ENCODE measurements at regions not wholly inside any gene's neighbourhood (a gene's known extent, or its start where the extent isn't known, plus 50 kb on each side); places are given as distances from the start of the nearest gene placed in this dataset.

DNA sequence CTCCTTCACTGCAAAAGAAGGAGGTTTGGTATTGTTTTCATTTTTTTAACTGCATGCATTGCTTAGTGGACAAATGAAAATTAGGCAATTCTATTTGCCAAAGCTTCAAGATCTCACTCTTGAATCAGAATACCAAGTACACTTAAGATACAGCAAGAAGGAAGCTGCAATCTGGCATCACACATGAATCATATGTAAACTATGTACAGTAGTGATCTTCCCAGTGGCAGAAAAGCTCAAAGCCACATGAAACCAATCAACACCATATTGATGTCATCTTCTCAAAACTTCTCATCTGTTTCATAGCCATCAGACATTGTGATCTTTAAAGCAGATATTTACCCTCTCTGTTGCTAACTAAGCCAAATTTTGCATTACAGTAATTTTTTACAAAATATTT is 550.1 kb downstream of the LTN1 start:
- no peaks in the 10 kb centered on the region for H3K27me3 Mint-ChIP-seq
- H3K4me3 Mint-ChIP-seq = no peak overlapping the region
- H3K27ac Mint-ChIP-seq = no peak overlapping the region
- peaks cover 9% of the 10 kb centered on the region for H3K9me3 Mint-ChIP-seq
- no peaks in the 10 kb centered on the region for H3K4me1 Mint-ChIP-seq
- ATAC-seq = no peak
- H3K36me3 Mint-ChIP-seq = no peaks in the 10 kb centered on the region

GRCh38 chr21:28442085-28442484 is 550.6 kb downstream of the LTN1 start:
- H3K36me3 Mint-ChIP-seq = no peaks in the 10 kb centered on the region
- no peak overlapping the region for H3K27ac Mint-ChIP-seq
- H3K4me3 Mint-ChIP-seq = no peak overlapping the region
- H3K9me3 Mint-ChIP-seq = peaks cover 9% of the 10 kb centered on the region
- no peaks in the 10 kb centered on the region for H3K27me3 Mint-ChIP-seq
- no peaks in the 10 kb centered on the region for H3K4me1 Mint-ChIP-seq
- ATAC-seq = no peak

GRCh38 chr21:28439788-28440187 is 552.9 kb downstream of the LTN1 start:
- Mint-ChIP-seq H3K4me3 (no peak overlapping the region), H3K9me3 (peaks cover 3% of the 10 kb centered on the region), H3K4me1 (no peaks in the 10 kb centered on the region), H3K36me3 (no peaks in the 10 kb centered on the region), H3K27me3 (no peaks in the 10 kb centered on the region), H3K27ac (no peak overlapping the region)
- no peak for ATAC-seq

DNA sequence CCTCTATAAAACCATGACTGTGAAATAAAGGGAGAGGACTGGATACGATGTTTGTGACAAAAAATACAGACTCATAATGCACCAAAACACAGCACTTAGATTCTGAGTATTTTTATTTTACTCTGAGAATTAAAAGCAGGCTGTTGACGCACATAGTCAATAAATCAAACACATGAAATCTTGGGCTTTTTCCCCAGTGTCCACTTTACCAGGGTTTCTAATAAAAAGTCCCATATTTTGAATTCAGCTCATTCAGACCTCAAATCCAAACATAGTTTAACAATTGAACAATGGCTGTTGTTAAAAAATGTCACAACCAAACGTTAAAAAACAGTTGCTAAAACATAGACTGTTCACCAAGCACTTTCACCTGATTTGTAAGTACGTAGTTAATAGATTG is 553.4 kb downstream of the LTN1 start:
- Mint-ChIP-seq H3K4me1 (no peaks in the 10 kb centered on the region), H3K27me3 (no peaks in the 10 kb centered on the region), H3K27ac (no peak overlapping the region), H3K36me3 (no peaks in the 10 kb centered on the region), H3K4me3 (no peak overlapping the region), H3K9me3 (peaks cover 3% of the 10 kb centered on the region)
- ATAC-seq = no peak

DNA sequence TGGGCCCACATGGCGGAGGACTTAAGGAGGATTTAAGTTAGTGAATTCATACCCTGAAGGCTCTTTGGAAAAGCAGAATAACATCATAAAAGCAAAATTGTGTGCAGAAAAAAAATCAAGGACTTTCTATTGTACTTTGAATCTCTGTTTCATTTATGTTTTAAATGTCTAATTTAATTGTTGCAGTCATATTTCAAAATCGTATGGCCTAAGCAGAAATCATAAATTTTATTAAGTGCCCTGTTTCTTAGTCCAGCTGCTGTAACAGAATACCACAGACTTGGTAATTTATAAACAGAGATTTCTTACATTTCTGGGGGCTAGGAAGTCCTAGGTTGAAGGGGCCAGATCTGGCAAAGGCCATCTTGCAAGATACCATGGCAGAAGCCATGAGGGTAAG is 555.6 kb downstream of the LTN1 start:
- no peaks in the 10 kb centered on the region for H3K36me3 Mint-ChIP-seq
- no peak overlapping the region for H3K4me3 Mint-ChIP-seq
- no peak overlapping the region for H3K27ac Mint-ChIP-seq
- H3K27me3 Mint-ChIP-seq = no peaks in the 10 kb centered on the region
- no peak for ATAC-seq
- H3K9me3 Mint-ChIP-seq = no peaks in the 10 kb centered on the region
- no peaks in the 10 kb centered on the region for H3K4me1 Mint-ChIP-seq

GRCh38 chr21:28436286-28436932 is 556.3 kb downstream of the LTN1 start:
- Mint-ChIP-seq H3K4me3 (no peak overlapping the region), H3K27ac (no peak overlapping the region), H3K27me3 (no peaks in the 10 kb centered on the region), H3K9me3 (no peaks in the 10 kb centered on the region), H3K36me3 (no peaks in the 10 kb centered on the region), H3K4me1 (no peaks in the 10 kb centered on the region)
- no peak for ATAC-seq

DNA sequence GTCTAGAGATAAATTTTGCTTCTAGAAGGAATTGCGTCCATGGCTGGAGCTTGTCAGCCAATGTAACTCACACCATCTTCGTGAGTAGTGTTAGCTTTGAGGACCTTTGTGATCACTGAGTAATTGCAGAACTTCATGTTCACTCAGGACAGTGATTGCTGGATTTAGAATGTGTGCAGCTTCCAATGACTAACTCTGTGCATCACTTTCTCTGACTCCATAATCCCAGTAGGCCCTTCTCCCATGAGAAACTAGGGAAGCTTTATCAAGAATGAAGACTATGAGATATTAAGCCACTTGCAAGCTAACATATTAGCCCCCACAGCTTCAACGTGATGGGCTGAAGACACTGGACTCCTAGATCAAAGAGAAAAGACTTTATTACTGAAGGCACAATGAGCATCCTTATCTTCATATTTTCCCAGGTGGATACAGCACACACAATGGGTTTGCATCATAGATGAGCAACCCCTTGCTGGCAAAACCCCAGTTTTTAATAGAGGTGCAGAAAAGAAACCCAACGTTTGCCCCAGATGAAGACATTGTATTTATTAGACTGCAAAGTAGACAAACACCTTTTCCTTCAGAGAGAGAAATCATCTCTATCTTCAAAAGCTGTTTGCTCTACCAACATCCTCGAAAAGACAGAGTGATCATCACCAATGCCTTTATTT is 561.0 kb downstream of the LTN1 start:
- no peak overlapping the region for H3K4me3 Mint-ChIP-seq
- no peaks in the 10 kb centered on the region for H3K36me3 Mint-ChIP-seq
- H3K9me3 Mint-ChIP-seq = peaks cover 2% of the 10 kb centered on the region
- no peaks in the 10 kb centered on the region for H3K27me3 Mint-ChIP-seq
- no peak overlapping the region for H3K27ac Mint-ChIP-seq
- ATAC-seq = no peak
- no peaks in the 10 kb centered on the region for H3K4me1 Mint-ChIP-seq

- Mint-ChIP-seq H3K9me3 (peaks cover 2% of the 10 kb centered on the region), H3K27ac (no peak overlapping the region), H3K27me3 (no peaks in the 10 kb centered on the region), H3K4me1 (no peaks in the 10 kb centered on the region), H3K36me3 (no peaks in the 10 kb centered on the region), H3K4me3 (no peak overlapping the region)
- ATAC-seq = no peak
Measured at GRCh38 chr21:28431022-28431421, 561.7 kb downstream of the LTN1 start.

GRCh38 chr21:28429161-28429560 is 563.5 kb downstream of the LTN1 start:
- H3K36me3 Mint-ChIP-seq = no peaks in the 10 kb centered on the region
- H3K9me3 Mint-ChIP-seq = peaks cover 2% of the 10 kb centered on the region
- H3K4me3 Mint-ChIP-seq = no peak overlapping the region
- no peak overlapping the region for H3K27ac Mint-ChIP-seq
- no peaks in the 10 kb centered on the region for H3K4me1 Mint-ChIP-seq
- H3K27me3 Mint-ChIP-seq = no peaks in the 10 kb centered on the region
- no peak for ATAC-seq

- no peaks in the 10 kb centered on the region for H3K4me1 Mint-ChIP-seq
- no peak overlapping the region for H3K27ac Mint-ChIP-seq
- no peaks in the 10 kb centered on the region for H3K36me3 Mint-ChIP-seq
- no peaks in the 10 kb centered on the region for H3K27me3 Mint-ChIP-seq
- no peak for ATAC-seq
- H3K4me3 Mint-ChIP-seq = no peak overlapping the region
- H3K9me3 Mint-ChIP-seq = peaks cover 2% of the 10 kb centered on the region
Measured at GRCh38 chr21:28427394-28428022, 565.2 kb downstream of the LTN1 start.

GRCh38 chr21:28426545-28426944 is 566.1 kb downstream of the LTN1 start:
- Mint-ChIP-seq H3K27ac (no peak overlapping the region), H3K4me1 (no peaks in the 10 kb centered on the region), H3K4me3 (no peak overlapping the region), H3K9me3 (peaks cover 2% of the 10 kb centered on the region), H3K27me3 (no peaks in the 10 kb centered on the region), H3K36me3 (no peaks in the 10 kb centered on the region)
- no peak for ATAC-seq

DNA sequence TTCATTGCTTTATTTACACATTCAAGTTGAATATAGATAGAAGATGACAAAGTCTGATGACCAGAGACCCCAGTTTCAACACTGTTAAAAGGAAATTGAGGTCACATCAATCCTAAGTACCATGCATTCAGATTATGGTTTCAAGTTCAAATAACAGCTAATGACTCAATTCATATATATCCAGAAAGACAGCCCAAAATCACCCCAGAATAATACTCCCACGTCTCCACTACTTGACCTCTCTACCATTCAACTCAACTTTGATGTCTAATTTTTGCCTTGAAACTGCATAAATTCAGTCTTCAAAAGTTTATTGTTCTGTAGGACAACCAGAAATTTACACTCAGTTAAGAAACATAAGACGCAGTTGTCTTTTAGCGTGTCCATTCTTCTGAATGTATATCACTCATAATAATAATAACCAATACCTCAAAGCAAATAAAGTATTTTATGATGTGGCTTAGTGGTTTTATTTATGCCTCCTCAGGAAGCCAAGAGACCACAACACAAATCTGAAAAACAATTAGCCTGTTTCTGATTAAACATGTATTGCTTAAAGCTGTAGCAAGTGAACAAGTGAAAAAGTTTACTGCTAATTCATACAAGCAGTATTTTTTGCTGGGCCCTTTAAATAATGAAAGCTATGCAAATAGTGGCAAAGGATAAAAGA is 569.0 kb downstream of the LTN1 start:
- H3K9me3 Mint-ChIP-seq = peaks cover 2% of the 10 kb centered on the region
- ATAC-seq = no peak
- no peaks in the 10 kb centered on the region for H3K27me3 Mint-ChIP-seq
- no peak overlapping the region for H3K27ac Mint-ChIP-seq
- no peak overlapping the region for H3K4me3 Mint-ChIP-seq
- no peaks in the 10 kb centered on the region for H3K36me3 Mint-ChIP-seq
- H3K4me1 Mint-ChIP-seq = no peaks in the 10 kb centered on the region

DNA sequence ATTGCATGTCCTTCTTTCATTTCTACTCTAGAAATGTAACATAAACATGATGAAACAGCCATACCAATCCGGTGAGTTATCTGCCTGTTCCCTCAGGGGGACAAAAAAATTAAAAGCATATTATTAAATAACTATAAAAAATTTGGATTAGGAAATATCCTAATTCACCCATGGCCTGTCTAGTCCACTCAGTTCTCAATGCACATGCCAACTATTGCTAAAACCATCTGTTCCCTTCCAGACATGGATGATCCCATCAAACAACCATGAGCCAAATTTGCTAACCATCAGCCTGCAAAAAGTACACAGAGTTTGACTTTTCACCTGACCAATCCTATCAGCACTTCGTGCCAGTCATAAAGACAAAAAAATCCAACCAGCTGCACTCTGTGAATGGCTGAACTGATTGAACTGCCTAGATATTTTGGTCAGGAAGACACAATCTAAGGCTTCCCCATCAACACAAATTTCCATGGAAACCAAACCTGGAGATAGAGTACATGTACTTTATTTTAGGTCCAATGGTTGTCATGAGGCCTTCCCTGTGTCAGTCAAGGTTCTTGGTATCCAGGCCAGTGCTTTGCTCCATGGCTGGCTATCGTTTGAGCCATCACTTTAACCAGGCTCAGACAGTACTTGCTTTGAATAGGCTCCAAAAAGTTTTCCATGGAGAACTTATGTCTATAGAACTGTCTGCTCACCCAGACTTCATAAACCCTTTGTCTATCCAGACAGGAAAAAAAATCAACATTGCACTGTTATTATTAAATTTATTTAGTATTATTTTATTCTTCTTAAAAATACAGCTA is 570.8 kb downstream of the LTN1 start:
- Mint-ChIP-seq H3K9me3 (no peaks in the 10 kb centered on the region), H3K4me3 (no peak overlapping the region), H3K4me1 (no peaks in the 10 kb centered on the region), H3K36me3 (no peaks in the 10 kb centered on the region), H3K27ac (no peak overlapping the region), H3K27me3 (no peaks in the 10 kb centered on the region)
- no peak for ATAC-seq

DNA sequence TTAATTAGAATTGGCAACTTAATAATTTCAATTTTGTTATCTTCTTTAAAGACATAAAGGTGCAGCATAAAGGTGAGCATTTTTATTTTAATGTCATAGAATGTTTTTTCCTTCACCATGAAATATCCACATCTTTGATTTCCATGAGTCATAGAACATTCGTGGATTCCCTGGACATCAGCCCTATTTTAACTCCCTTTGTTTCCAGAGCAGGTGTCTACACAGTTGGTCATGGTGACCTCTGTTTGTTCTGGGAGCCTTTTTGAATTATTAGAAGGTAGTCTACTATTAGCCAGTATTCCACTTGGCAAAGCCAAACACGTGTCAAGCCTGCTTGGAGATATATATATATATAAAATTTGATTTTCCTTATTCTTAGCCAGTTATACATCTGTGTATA is 572.9 kb downstream of the LTN1 start:
- no peaks in the 10 kb centered on the region for H3K4me1 Mint-ChIP-seq

More for the DNA sequence above, 572.9 kb downstream of the LTN1 start:
- H3K4me3 Mint-ChIP-seq = no peak overlapping the region
- ATAC-seq = no peak
- no peaks in the 10 kb centered on the region for H3K36me3 Mint-ChIP-seq
- no peaks in the 10 kb centered on the region for H3K9me3 Mint-ChIP-seq
- no peak overlapping the region for H3K27ac Mint-ChIP-seq
- H3K27me3 Mint-ChIP-seq = no peaks in the 10 kb centered on the region
